Spleen (tissue), 7 donors: ENCODE measurements at regions not wholly inside any gene's neighbourhood (a gene's known extent, or its start where the extent isn't known, plus 50 kb on each side); places are given as distances from the start of the nearest gene placed in this dataset.

Source experiments
- POLR2AphosphoS5 ChIP-seq, 3 donors: sonication (generic); formaldehyde crosslinking; IDR thresholded peaks; one replicate each; pipeline ENCODE4 v1.5.1; 2017; ENCODE audit warnings: antibody characterized with exemption in 3 of 3
- TF ChIP-seq, protein P1 (sequence below), 11 experiments: fragments of 200-600 bp in 7 of 11; fragments of 450-650 bp in 4 of 11; sonication (generic) in 4 of 11; IDR thresholded peaks in 8 of 11; conservative IDR thresholded peaks in 3 of 11; 1 replicate in 7 of 11; 2 replicates in 4 of 11; pipeline versions ENCODE4 v1.4.0 to v1.8.0; 2016 to 2021; ENCODE audit warnings: antibody characterized with exemption in 11 of 11, inconsistent platforms in 4 of 11, mild to moderate bottlenecking in 1 of 11
- donor health status: DM: no; HTN: no; CAD: no; lungs with moderate emphysema.
- donor health status: DM: no; HTN: no; CAD: no.
- donor health status: DM: no; HTN: no; CAD: no.

DNA sequence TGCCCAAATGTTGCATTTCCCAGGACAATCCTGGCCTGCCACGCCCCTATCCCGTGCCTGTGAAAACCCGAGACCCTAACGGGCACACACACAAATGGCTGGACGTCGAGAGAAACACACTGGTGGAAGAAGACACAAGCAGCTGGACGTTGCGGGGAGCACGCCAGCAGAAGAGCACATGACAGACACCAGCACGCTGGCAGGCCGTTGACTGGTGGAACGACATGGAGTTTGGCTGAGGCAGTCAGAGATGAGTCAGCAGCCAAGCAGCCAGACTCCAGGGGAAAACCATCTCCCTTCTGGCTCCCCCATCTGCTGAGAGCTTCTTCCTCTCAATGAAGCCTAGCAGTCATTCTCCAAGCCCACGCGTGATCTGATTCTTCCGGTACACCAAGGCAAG, 606.7 kb upstream of the LRRC4C start:
- TF ChIP-seq, protein P1, sequence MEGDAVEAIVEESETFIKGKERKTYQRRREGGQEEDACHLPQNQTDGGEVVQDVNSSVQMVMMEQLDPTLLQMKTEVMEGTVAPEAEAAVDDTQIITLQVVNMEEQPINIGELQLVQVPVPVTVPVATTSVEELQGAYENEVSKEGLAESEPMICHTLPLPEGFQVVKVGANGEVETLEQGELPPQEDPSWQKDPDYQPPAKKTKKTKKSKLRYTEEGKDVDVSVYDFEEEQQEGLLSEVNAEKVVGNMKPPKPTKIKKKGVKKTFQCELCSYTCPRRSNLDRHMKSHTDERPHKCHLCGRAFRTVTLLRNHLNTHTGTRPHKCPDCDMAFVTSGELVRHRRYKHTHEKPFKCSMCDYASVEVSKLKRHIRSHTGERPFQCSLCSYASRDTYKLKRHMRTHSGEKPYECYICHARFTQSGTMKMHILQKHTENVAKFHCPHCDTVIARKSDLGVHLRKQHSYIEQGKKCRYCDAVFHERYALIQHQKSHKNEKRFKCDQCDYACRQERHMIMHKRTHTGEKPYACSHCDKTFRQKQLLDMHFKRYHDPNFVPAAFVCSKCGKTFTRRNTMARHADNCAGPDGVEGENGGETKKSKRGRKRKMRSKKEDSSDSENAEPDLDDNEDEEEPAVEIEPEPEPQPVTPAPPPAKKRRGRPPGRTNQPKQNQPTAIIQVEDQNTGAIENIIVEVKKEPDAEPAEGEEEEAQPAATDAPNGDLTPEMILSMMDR (IDR thresholded peaks at IDR 0.05 in 8 of 11, conservative IDR thresholded peaks at IDR 0.05 in 3 of 11), result no peak
- TF ChIP-seq POLR2AphosphoS5 (IDR thresholded peaks at IDR 0.05), result no peak
